Stomach (tissue), 8 donors: ENCODE measurements at regions not wholly inside any gene's neighbourhood (a gene's known extent, or its start where the extent isn't known, plus 50 kb on each side); places are given as distances from the start of the nearest gene placed in this dataset.
A peak's percentile ranks its signal among the peaks of the same experiment; 100 is the strongest.
"Not testable (repeated sequence)": the region's sequence is repeated elsewhere in the genome, so short reads cannot be mapped to it uniquely, and the experiment has no call there.

Experiments used
- DNase-seq, 2 donors: peaks; one replicate each; pipeline versions ENCODE4 v3.0.0 to v3.0.0-alpha.2; 2013 to 2019
- H3K27ac ChIP-seq, 5 donors: fragments of 200-600 bp in 4 of 5; sonication (generic) in 4 of 5; one replicate each; pipeline ENCODE4 v1.5.1; 2013 to 2019; ENCODE audit warnings: mild to moderate bottlenecking in 1 of 5, moderate library complexity in 1 of 5
- H3K27me3 ChIP-seq, 3 donors: fragments of 200-600 bp; sonication (generic); one replicate each; pipeline ENCODE4 v1.5.1; 2017 to 2019; ENCODE audit warnings: mixed run types in 1 of 3
- H3K36me3 ChIP-seq, 4 donors: fragments of 200-600 bp; sonication (generic); 1 replicate in 3 of 4; 2 replicates in 1 of 4; pipeline ENCODE4 v1.5.1; 2016 to 2019
- H3K4me1 ChIP-seq, 4 donors: fragments of 200-600 bp; sonication (generic); one replicate each; pipeline ENCODE4 v1.5.1; 2016 to 2019
- H3K4me3 ChIP-seq, 4 donors: fragments of 200-600 bp; sonication (generic) in 3 of 4; one replicate each; pipeline ENCODE4 v1.5.1; 2016 to 2019; ENCODE audit warnings: mild to moderate bottlenecking in 1 of 4
- H3K9me3 ChIP-seq, 4 donors: fragments of 200-600 bp; sonication (generic); one replicate each; pipeline ENCODE4 v1.5.1; 2016 to 2019
- CTCF ChIP-seq, 7 experiments: fragments of 450-650 bp in 4 of 7; fragments of 200-600 bp in 3 of 7; sonication (generic) in 3 of 7; IDR thresholded peaks; one replicate each; pipeline ENCODE4 v1.5.1; 2016 to 2019; ENCODE audit warnings: antibody characterized with exemption in 7 of 7, control low read depth in 2 of 7, mild to moderate bottlenecking in 1 of 7
- EP300 ChIP-seq: sonication (generic); formaldehyde crosslinking; IDR thresholded peaks from one replicate; pipeline ENCODE4 v1.6.1; 2017; ENCODE audit warnings: antibody characterized with exemption
- POLR2A ChIP-seq, 4 donors: fragments of 450-650 bp; IDR thresholded peaks; one replicate each; pipeline ENCODE4 v1.6.1; 2016; ENCODE audit warnings: antibody characterized with exemption in 4 of 4, control low read depth in 2 of 4, mild to moderate bottlenecking in 1 of 4, moderate library complexity in 1 of 4
- POLR2AphosphoS5 ChIP-seq, 3 donors: sonication (generic); formaldehyde crosslinking; IDR thresholded peaks; one replicate each; pipeline ENCODE4 v1.6.1; 2016; ENCODE audit warnings: antibody characterized with exemption in 3 of 3
- WGBS, 5 donors: extraction: QIAGEN DNeasy Blood & Tissue Kit in 3 of 5; methylation state at CpG; one replicate each; pipeline versions ENCODE4 v1.1.5 to v1.1.7; 2013 to 2018; 5-methylcytosine and 5-hydroxymethylcytosine counted together
- intact Hi-C: fragments of 100-400 bp; cut with DNase I; formaldehyde crosslinking; loops from one replicate; pipeline ENCODE4 v1.15.1; 2023; ENCODE audit warnings: low total_unique reads
- donor health status: healthy with polysubstance abuse.
- donor health status: Bipolar disorder and iron deficiency.
- donor health status: healthy.

GRCh38 chr3:98681486-98681885 lies 81.7 kb upstream of the ST3GAL6 start:
- TF ChIP-seq CTCF (IDR thresholded peaks at IDR 0.05) (no peak), POLR2AphosphoS5 (IDR thresholded peaks at IDR 0.05) (no peak), EP300 (no peak), POLR2A (IDR thresholded peaks at IDR 0.05) (no peak)
- Histone ChIP-seq H3K9me3 (no peaks in the 10 kb centered on the region), H3K36me3 (no peaks in the 10 kb centered on the region), H3K27me3 (no peaks in the 10 kb centered on the region), H3K27ac (no peak overlapping the region), H3K4me1 (no peaks in the 10 kb centered on the region), H3K4me3 (no peak overlapping the region)
- 90 to 97% (median 93%) methylated on average over 7 of the region's 7 CpGs for WGBS, 5 donors
- DNase-seq: no peak
- intact Hi-C loops: no loop called here

DNA sequence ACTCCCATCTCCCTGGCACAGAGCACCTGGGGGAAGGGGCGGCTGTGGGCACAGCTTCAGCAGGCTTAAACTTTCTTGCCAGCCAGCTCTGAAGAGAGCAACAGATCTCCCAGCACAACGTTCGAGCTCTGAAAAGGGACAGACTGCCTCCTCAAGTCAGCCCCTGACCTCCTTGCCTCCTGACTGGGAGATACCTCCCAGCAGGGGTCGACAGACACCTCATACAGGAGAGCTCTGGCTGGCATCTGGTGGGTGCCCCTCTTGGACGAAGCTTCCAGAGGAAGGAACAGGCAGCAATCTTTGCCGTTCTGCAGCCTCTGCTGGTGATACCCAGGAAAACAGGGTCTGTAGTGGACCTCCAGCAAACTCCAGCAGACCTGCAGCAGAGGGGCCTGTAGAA lies 80.7 kb upstream of the ST3GAL6 start:
- H3K27me3 ChIP-seq, intact Hi-C loops, DNase-seq, H3K36me3 ChIP-seq, H3K9me3 ChIP-seq, H3K4me3 ChIP-seq, H3K4me1 ChIP-seq, H3K27ac ChIP-seq: not testable (repeated sequence)
- WGBS, 5 donors: 70 to 80% (median 78%) methylated on average over 4 to 6 of the region's 6 CpGs

- no peak overlapping the region for H3K4me3 ChIP-seq
- H3K4me1 ChIP-seq: no peaks in the 10 kb centered on the region
- intact Hi-C loops: no loop called here
- peaks cover 0 to 8% (median 0%) of the 10 kb centered on the region in 4 donors for H3K9me3 ChIP-seq
- H3K36me3 ChIP-seq: no peaks in the 10 kb centered on the region
- TF ChIP-seq POLR2AphosphoS5 (IDR thresholded peaks at IDR 0.05) (no peak), EP300 (no peak)
- no peak for DNase-seq
- H3K27me3 ChIP-seq: no peaks in the 10 kb centered on the region
- no peak overlapping the region for H3K27ac ChIP-seq
- WGBS, 5 donors: 87 to 100% (median 94%) methylated on average over 5 of the region's 5 CpGs
Measured at GRCh38 chr3:98688363-98688762, 74.8 kb upstream of the ST3GAL6 start.

DNA sequence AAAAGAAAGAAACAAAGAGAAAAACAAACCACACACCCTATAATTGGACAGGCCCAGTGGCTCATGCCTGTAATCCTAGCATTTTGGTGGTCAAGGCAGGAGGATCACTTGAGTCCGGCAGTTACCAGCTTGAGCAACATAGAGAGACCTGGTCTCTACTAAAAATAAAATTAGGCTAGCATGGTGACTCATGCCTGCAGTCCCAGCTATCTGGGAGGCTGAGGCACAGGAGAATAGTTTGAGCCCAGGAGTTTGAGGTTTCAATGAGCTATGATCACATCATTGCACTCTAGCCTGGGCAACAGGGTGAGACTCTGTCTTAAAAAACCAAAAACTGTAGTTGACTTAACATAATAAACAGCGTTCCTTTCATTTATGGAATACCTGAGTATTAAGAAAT lies 72.3 kb upstream of the ST3GAL6 start:
- TF ChIP-seq POLR2AphosphoS5 (IDR thresholded peaks at IDR 0.05) (no peak), CTCF (IDR thresholded peaks at IDR 0.05) (no peak), POLR2A (IDR thresholded peaks at IDR 0.05) (no peak), EP300 (no peak)
- peaks cover 0 to 8% (median 0%) of the 10 kb centered on the region in 4 donors for H3K9me3 ChIP-seq
- no peaks in the 10 kb centered on the region for H3K27me3 ChIP-seq
- no peaks in the 10 kb centered on the region for H3K4me1 ChIP-seq
- intact Hi-C loops: no loop called here
- H3K27ac ChIP-seq: no peak overlapping the region
- no peaks in the 10 kb centered on the region for H3K36me3 ChIP-seq
- no peak for DNase-seq
- H3K4me3 ChIP-seq: no peak overlapping the region
- 86 to 99% (median 96%) methylated on average over 2 of the region's 2 CpGs for WGBS, 5 donors

GRCh38 chr3:98691897-98692296 lies 71.2 kb upstream of the ST3GAL6 start:
- no peak for DNase-seq
- intact Hi-C loops: no loop called here
- Histone ChIP-seq H3K4me3 (no peak overlapping the region), H3K36me3 (no peaks in the 10 kb centered on the region), H3K4me1 (no peaks in the 10 kb centered on the region), H3K27ac (no peak overlapping the region), H3K9me3 (peaks cover 0 to 8% (median 0%) of the 10 kb centered on the region in 4 donors), H3K27me3 (no peaks in the 10 kb centered on the region)
- TF ChIP-seq POLR2A (IDR thresholded peaks at IDR 0.05): no peak
- no peak for TF ChIP-seq EP300
- peak in 1 of 3 donors; percentile 28 for TF ChIP-seq POLR2AphosphoS5 (IDR thresholded peaks at IDR 0.05)
- 29 to 53% (median 39%) methylated on average over 1 of the region's 1 CpG for WGBS, 5 donors

GRCh38 chr3:98692787-98693473 lies 70.2 kb upstream of the ST3GAL6 start:
- Histone ChIP-seq H3K9me3 (no peaks in the 10 kb centered on the region), H3K27me3 (no peaks in the 10 kb centered on the region), H3K27ac (peak overlapping the region in 1 of 5 donors; percentile 2), H3K36me3 (no peaks in the 10 kb centered on the region), H3K4me1 (no peaks in the 10 kb centered on the region), H3K4me3 (no peak overlapping the region)
- TF ChIP-seq POLR2AphosphoS5 (IDR thresholded peaks at IDR 0.05) (no peak), CTCF (IDR thresholded peaks at IDR 0.05) (no peak)
- DNase-seq: no peak
- intact Hi-C loops: no loop called here
- 77 to 86% (median 80%) methylated on average over 4 of the region's 4 CpGs for WGBS, 5 donors
